Cardiac septum (tissue), 1 donor: ENCODE measurements at regions not wholly inside any gene's neighbourhood (a gene's known extent, or its start where the extent isn't known, plus 50 kb on each side); places are given as distances from the start of the nearest gene placed in this dataset.

Experiments used
- DNase-seq: peaks from one replicate; pipeline ENCODE4 v3.0.0-alpha.2; 2020; ENCODE audit warnings: low spot score
- intact Hi-C: fragments of 100-400 bp; cut with DNase I; formaldehyde crosslinking; loops from one replicate; pipeline ENCODE4 v1.14.0; 2022
- donor health status: DM: no; HTN: no; CAD: no.

DNA sequence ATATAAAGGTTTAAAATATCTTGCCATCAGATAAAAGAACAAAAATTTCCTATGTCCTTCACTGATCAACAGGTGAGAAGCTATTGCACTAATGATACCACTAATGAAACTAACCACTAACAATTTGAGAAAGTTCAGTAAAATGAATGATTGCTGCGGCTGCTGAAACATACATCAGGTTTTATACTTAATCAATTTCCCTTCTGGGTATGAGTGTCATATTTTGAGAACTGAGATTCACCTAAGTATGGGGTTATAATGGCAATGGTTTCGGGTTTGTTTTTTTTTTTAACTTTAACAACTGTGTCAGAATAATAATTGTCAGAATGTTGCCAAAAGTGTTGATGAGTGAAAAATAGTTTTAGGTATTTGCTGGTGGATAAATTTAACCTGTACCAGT is 151.3 kb upstream of the SLC39A10 start:
- intact Hi-C loops: no loop called here
- no peak for DNase-seq

- intact Hi-C loops: no loop called here
- no peak for DNase-seq
These were observed 153.8 kb upstream of the SLC39A10 start for GRCh38 chr2:195503208-195503607.

GRCh38 chr2:195501746-195502145 is 155.3 kb upstream of the SLC39A10 start:
- DNase-seq: no peak
- intact Hi-C loops: no loop called here

- intact Hi-C loops: no loop called here
These were observed 156.1 kb upstream of the SLC39A10 start for GRCh38 chr2:195500879-195501278.

DNA sequence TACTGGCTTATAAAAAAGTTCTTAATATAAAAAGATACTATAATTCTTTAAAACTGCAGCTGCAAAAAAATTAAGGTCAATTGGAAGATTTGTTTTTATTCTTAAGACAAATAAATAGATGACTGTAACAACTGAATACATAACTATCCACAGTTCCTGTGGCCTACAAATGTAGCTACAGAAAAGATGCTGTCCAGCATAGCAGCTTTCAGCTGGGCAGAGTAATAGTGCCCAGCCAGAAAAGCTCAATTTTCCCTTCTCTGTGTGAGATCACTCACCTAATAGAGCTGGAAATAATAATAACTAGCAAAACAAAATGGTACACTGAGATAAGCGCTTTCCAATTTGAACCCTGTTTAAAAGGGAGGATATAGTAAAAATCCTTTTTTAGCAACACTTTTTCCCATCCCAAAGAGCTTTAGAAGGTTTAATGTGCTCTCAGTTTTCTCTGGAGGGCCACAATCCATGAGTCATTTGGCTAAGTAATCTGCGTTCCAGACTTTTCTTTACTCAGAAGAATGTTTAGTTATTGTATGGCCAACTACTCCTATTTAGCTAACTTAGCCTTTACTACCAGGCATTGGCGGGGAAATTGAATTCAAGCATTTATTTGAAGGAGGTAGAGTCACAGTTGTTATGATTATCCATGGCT is 158.1 kb upstream of the SLC39A10 start:
- intact Hi-C loops: loop anchor here (10.0 kb wide), 1 partner anchor 166 kb away; no protein-coding TSS in a partner anchor

More at GRCh38 chr2:195500879-195501278, 156.1 kb upstream of the SLC39A10 start:
- no peak for DNase-seq

GRCh38 chr2:195498176-195498575 is 158.8 kb upstream of the SLC39A10 start:
- DNase-seq: no peak
- intact Hi-C loops: loop anchor here (10.0 kb wide), 1 partner anchor 167 kb away; no protein-coding TSS in a partner anchor

More for the DNA sequence above, 158.1 kb upstream of the SLC39A10 start:
- DNase-seq: no peak

DNA sequence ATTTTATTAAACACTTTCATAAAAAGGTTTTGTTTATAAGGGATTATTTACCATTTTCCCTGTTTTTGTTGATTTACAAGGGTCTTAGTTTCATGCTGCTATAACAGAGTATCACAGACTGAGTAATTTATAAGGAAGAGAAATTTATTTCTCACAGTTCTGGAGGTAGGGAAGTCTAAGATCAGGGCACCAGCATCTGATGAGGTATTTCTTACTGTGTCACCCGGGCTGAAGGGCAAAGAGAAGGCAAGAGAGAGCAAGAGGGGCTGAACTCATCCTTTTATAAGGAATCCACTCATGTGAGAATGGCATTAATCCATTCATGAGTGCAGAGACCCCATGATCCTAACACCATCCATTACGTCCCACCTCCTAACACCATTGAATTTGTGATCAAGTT is 160.0 kb upstream of the SLC39A10 start:
- intact Hi-C loops: loop anchor here (10.0 kb wide), 1 partner anchor 168 kb away; no protein-coding TSS in a partner anchor

GRCh38 chr2:195495966-195496365 is 161.1 kb upstream of the SLC39A10 start:
- DNase-seq: no peak
- intact Hi-C loops: loop anchor here (10.0 kb wide), 1 partner anchor 169 kb away; no protein-coding TSS in a partner anchor

More for the DNA sequence above, 160.0 kb upstream of the SLC39A10 start:
- no peak for DNase-seq

DNA sequence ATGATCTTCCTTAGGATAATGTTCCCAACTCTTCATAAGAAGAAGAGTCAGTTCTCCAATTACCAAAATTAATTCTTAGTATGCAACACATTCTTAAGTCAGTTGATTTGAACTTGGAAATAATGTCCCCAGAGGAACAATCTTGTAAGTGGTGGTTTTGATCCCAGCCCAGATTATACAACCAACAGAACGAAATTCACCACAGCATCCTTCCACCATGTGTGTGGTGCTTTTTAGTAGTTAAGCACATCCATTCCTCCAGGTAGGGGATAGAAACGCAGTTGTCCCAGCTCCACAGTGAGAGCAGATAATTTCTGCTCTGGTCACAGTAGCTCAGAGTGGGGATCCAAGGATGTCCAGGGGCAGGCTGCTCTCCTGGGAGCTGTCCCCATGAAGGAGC is 161.7 kb upstream of the SLC39A10 start:
- intact Hi-C loops: loop anchor here (10.0 kb wide), 1 partner anchor 169 kb away; no protein-coding TSS in a partner anchor
- DNase-seq: no peak

DNA sequence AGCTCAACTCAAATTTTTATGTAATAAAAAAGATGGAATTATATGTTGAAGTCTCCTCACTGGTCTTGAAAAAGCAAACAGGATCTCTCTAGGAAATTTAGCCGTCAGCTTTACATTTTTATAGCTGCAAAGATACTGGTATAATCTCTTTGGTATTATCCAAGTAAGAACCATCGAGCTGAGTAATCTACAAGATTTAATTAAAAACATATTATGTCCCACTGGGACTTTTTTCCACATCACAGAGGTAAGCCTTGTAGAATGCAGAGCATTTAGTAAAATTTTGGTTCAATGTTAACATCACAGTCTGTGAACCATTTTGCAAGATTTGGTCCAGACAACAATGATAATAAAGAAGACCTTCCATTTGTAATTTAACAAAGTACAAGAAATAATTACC is 162.6 kb upstream of the SLC39A10 start:
- intact Hi-C loops: loop anchor here (10.0 kb wide), 1 partner anchor 170 kb away; no protein-coding TSS in a partner anchor
- no peak for DNase-seq

DNA sequence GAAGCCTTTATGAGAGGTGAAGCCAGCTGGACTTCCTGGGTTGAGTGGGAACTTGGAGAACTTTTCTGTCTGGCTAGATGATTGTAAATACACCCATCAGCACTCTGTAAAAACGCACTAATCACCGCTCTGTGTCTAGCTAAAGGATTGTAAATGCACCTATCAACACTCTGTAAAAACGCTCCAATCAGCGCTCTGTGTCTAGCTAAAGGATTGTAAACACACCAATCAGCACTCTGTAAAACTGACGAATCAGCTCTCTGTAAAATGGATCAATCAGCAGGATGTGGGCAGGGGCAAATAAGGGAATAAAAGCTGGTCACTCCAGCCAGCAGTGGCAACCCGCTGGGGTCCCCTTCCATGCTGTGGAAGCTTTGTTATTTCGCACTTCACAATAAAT is 163.6 kb upstream of the SLC39A10 start:
- no peak for DNase-seq
- intact Hi-C loops: loop anchor here (10.0 kb wide), 1 partner anchor 171 kb away; no protein-coding TSS in a partner anchor

DNA sequence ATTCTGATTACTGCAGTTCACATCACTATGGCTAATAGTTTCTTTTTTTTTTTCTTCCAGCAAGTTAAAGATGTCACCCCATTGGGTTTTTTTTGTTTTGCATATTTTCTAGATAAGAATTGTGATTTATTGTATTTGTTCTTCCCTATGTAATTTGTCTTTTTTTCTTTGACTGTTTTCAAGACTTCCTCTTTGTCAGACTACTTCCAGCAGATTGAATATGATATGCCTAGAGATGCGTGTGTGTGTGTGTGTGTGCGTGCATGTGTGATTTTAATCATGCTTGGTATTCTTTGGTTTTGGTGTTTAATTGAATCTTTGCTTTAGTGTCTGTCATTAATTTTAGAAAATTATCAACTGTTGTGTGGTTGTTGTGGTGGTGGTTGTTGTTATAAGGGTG is 166.7 kb upstream of the SLC39A10 start:
- intact Hi-C loops: loop anchor here (10.0 kb wide), 1 partner anchor 174 kb away; no protein-coding TSS in a partner anchor
- no peak for DNase-seq

DNA sequence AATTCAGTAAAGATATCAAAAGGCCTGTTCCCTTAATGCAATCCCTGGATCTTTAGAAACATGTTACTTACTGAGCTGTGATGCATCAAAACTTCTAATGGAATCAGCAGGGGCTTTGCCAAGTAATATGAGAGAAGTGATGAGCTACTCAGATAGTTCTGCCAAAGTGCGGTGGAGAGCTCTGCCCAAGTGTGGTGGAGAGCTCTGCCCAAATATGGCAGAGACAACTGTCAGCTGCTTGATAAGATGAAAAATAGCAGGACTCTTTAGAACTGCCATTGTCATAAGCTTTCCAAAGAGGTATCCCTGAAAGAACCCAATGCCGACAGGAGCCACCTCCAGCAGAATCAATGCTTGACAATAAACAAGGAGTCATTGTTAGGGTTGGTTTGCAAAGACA is 167.9 kb upstream of the SLC39A10 start:
- intact Hi-C loops: no loop called here
- no peak for DNase-seq

DNA sequence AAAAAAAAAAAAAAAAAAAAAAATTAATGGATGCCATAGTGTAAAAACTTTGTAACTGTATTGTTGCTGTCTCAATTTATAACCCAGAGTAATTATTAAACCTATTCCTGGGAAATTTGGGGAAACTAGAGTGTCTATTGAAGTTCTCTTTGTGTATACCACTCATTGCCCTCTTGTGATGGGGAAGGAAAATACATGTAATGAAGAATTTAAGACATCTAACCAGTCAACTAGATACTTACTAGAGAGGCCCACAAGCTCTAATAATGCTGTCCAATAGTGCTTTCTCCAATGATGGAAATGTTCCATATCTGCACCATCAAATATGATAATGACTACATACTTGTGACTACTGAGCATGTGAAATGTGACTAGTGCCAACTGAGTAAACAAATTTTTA is 168.5 kb upstream of the SLC39A10 start:
- no peak for DNase-seq
- intact Hi-C loops: no loop called here

GRCh38 chr2:195486987-195487644 is 169.9 kb upstream of the SLC39A10 start:
- intact Hi-C loops: no loop called here
- no peak for DNase-seq

DNA sequence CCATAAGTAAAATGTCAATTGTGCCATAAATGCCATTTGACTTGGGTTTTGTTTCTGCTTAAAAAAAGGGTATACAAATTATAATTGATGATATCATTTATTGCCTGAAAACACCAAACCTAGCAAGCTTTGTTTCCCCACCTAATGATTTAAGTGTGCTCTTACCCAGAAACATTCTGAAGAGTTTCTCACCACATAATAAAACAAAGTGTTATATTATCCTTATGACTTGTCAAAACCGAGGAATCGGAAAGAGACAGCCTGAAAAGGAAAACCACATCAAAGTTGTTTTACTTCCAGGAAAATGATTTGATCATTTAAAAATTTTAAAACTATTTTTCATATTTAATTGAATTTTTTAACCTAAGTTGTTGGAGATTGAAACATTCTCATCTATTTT is 170.5 kb upstream of the SLC39A10 start:
- no peak for DNase-seq
- intact Hi-C loops: no loop called here

GRCh38 chr2:195482010-195482409 is 175.0 kb upstream of the SLC39A10 start:
- intact Hi-C loops: no loop called here
- DNase-seq: no peak

DNA sequence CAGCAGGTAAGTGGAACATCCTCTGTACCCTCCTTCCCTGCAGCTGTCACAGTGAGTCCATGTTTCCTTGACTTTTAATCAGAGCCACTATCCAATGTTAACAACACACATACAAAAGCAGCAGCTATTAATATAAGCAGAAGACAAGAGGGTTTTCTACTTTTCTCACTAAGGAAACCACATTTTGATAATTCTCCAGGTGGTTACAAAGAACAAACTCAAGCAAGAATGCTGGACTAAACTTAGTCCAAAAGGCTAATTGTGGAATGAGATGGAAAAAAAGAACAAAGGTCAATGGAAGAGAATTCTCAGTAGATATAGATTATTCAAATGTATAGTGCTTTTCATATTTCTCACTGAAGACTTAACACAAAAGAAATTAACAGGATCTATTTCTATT is 176.9 kb upstream of the SLC39A10 start:
- no peak for DNase-seq
- intact Hi-C loops: no loop called here

- no peak for DNase-seq
- intact Hi-C loops: no loop called here
These were observed 177.6 kb upstream of the SLC39A10 start for GRCh38 chr2:195479407-195479806.

- DNase-seq: no peak
- intact Hi-C loops: no loop called here
These were observed 179.0 kb upstream of the SLC39A10 start for GRCh38 chr2:195477996-195478382.
